GM23338 (cell line): ENCODE measurements at regions not wholly inside any gene's neighbourhood (a gene's known extent, or its start where the extent isn't known, plus 50 kb on each side); places are given as distances from the start of the nearest gene placed in this dataset.

ENCODE experiments used
- CREB1 ChIP-seq: fragments of 250-450 bp; sonication (Bioruptor Pico); IDR thresholded peaks from 2 replicates; pipeline ENCODE4 v1.5.0; 2020; ENCODE audit warnings: low read depth, mild to moderate bottlenecking, moderate library complexity
- EZH2 ChIP-seq: fragments of 200-600 bp; sonication (generic); IDR thresholded peaks from one replicate; pipeline ENCODE4 v1.8.0; 2017; ENCODE audit warnings: antibody characterized with exemption, mild to moderate bottlenecking, low read depth; ENCODE audit not compliant: unreplicated experiment
- EZH2phosphoT487 ChIP-seq: fragments of 200-600 bp; sonication (generic); IDR thresholded peaks from one replicate; pipeline ENCODE4 v1.8.1; 2018; ENCODE audit warnings: antibody characterized with exemption; ENCODE audit not compliant: unreplicated experiment
- JUNB ChIP-seq: IDR thresholded peaks from one replicate; pipeline ENCODE4 v1.6.1; 2016; ENCODE audit warnings: antibody characterized with exemption; ENCODE audit not compliant: unreplicated experiment
- POLR2AphosphoS5 ChIP-seq: IDR thresholded peaks from 2 replicates; pipeline ENCODE4 v1.6.1; 2016; ENCODE audit warnings: antibody characterized with exemption, low read depth
- STAT1 ChIP-seq: IDR thresholded peaks from one replicate; pipeline ENCODE4 v1.6.1; 2016; ENCODE audit warnings: antibody characterized with exemption; ENCODE audit not compliant: unreplicated experiment
- ZNF331 ChIP-seq: fragments of 250-450 bp; sonication (Bioruptor Pico); IDR thresholded peaks from 2 replicates; pipeline ENCODE4 v1.5.0; 2020; ENCODE audit warnings: low read depth, mild to moderate bottlenecking, moderate library complexity
- TF ChIP-seq, protein P1 (sequence below), 2 experiments: fragments of 200-600 bp in 1 of 2; sonication (generic) in 1 of 2; conservative IDR thresholded peaks; 2 replicates each; pipeline versions ENCODE4 v1.5.1 to v1.6.1; 2016 to 2017; ENCODE audit warnings: antibody characterized with exemption in 2 of 2, low read depth in 2 of 2, mild to moderate bottlenecking in 2 of 2, moderate library complexity in 1 of 2
- TF ChIP-seq, protein P2 (sequence below): fragments of 250-450 bp; sonication (Bioruptor Pico); IDR thresholded peaks from 2 replicates; pipeline ENCODE4 v1.5.0; 2020; ENCODE audit warnings: mild to moderate bottlenecking, moderate library complexity
- TF ChIP-seq, protein P3 (sequence below): IDR thresholded peaks from one replicate; pipeline ENCODE4 v1.6.1; 2018; ENCODE audit warnings: antibody characterized with exemption; ENCODE audit not compliant: unreplicated experiment

DNA sequence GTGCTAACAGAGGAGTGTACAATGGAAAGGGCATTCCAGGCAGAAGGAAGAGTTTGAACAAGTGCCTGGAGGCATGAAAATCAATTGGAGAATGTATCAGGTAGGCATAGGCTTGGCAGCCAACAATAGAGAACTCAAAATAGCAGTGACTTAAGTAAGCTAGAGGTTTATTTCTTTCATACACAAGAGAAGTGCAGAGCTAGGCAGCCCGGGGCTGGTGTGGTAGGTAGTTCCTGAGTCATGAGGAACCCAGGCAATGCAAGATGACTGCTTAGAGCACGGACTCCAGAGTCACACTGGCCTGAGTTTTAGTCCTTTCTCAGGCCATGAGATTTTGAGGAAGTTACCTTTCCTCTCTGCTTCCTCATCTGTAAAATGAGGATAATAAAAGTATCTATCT is 74.8 kb upstream of the LRRN2 start:
- TF ChIP-seq POLR2AphosphoS5: no peak
- TF ChIP-seq, protein P1, sequence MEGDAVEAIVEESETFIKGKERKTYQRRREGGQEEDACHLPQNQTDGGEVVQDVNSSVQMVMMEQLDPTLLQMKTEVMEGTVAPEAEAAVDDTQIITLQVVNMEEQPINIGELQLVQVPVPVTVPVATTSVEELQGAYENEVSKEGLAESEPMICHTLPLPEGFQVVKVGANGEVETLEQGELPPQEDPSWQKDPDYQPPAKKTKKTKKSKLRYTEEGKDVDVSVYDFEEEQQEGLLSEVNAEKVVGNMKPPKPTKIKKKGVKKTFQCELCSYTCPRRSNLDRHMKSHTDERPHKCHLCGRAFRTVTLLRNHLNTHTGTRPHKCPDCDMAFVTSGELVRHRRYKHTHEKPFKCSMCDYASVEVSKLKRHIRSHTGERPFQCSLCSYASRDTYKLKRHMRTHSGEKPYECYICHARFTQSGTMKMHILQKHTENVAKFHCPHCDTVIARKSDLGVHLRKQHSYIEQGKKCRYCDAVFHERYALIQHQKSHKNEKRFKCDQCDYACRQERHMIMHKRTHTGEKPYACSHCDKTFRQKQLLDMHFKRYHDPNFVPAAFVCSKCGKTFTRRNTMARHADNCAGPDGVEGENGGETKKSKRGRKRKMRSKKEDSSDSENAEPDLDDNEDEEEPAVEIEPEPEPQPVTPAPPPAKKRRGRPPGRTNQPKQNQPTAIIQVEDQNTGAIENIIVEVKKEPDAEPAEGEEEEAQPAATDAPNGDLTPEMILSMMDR (conservative IDR thresholded peaks at IDR 0.05; ENCODE audit: low read depth in 2 of 2): no peak
- TF ChIP-seq EZH2: no peak
- TF ChIP-seq, protein P2, sequence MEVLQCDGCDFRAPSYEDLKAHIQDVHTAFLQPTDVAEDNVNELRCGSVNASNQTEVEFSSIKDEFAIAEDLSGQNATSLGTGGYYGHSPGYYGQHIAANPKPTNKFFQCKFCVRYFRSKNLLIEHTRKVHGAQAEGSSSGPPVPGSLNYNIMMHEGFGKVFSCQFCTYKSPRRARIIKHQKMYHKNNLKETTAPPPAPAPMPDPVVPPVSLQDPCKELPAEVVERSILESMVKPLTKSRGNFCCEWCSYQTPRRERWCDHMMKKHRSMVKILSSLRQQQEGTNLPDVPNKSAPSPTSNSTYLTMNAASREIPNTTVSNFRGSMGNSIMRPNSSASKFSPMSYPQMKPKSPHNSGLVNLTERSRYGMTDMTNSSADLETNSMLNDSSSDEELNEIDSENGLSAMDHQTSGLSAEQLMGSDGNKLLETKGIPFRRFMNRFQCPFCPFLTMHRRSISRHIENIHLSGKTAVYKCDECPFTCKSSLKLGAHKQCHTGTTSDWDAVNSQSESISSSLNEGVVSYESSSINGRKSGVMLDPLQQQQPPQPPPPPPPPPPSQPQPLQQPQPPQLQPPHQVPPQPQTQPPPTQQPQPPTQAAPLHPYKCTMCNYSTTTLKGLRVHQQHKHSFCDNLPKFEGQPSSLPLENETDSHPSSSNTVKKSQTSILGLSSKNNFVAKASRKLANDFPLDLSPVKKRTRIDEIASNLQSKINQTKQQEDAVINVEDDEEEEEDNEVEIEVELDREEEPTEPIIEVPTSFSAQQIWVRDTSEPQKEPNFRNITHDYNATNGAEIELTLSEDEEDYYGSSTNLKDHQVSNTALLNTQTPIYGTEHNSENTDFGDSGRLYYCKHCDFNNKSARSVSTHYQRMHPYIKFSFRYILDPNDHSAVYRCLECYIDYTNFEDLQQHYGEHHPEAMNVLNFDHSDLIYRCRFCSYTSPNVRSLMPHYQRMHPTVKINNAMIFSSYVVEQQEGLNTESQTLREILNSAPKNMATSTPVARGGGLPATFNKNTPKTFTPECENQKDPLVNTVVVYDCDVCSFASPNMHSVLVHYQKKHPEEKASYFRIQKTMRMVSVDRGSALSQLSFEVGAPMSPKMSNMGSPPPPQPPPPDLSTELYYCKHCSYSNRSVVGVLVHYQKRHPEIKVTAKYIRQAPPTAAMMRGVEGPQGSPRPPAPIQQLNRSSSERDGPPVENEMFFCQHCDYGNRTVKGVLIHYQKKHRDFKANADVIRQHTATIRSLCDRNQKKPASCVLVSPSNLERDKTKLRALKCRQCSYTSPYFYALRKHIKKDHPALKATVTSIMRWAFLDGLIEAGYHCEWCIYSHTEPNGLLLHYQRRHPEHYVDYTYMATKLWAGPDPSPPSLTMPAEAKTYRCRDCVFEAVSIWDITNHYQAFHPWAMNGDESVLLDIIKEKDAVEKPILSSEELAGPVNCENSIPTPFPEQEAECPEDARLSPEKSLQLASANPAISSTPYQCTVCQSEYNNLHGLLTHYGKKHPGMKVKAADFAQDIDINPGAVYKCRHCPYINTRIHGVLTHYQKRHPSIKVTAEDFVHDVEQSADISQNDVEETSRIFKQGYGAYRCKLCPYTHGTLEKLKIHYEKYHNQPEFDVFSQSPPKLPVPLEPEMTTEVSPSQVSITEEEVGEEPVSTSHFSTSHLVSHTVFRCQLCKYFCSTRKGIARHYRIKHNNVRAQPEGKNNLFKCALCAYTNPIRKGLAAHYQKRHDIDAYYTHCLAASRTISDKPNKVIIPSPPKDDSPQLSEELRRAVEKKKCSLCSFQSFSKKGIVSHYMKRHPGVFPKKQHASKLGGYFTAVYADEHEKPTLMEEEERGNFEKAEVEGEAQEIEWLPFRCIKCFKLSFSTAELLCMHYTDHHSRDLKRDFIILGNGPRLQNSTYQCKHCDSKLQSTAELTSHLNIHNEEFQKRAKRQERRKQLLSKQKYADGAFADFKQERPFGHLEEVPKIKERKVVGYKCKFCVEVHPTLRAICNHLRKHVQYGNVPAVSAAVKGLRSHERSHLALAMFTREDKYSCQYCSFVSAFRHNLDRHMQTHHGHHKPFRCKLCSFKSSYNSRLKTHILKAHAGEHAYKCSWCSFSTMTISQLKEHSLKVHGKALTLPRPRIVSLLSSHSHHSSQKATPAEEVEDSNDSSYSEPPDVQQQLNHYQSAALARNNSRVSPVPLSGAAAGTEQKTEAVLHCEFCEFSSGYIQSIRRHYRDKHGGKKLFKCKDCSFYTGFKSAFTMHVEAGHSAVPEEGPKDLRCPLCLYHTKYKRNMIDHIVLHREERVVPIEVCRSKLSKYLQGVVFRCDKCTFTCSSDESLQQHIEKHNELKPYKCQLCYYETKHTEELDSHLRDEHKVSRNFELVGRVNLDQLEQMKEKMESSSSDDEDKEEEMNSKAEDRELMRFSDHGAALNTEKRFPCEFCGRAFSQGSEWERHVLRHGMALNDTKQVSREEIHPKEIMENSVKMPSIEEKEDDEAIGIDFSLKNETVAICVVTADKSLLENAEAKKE (CRISPR knock-in tag): no peak
- TF ChIP-seq, protein P3, sequence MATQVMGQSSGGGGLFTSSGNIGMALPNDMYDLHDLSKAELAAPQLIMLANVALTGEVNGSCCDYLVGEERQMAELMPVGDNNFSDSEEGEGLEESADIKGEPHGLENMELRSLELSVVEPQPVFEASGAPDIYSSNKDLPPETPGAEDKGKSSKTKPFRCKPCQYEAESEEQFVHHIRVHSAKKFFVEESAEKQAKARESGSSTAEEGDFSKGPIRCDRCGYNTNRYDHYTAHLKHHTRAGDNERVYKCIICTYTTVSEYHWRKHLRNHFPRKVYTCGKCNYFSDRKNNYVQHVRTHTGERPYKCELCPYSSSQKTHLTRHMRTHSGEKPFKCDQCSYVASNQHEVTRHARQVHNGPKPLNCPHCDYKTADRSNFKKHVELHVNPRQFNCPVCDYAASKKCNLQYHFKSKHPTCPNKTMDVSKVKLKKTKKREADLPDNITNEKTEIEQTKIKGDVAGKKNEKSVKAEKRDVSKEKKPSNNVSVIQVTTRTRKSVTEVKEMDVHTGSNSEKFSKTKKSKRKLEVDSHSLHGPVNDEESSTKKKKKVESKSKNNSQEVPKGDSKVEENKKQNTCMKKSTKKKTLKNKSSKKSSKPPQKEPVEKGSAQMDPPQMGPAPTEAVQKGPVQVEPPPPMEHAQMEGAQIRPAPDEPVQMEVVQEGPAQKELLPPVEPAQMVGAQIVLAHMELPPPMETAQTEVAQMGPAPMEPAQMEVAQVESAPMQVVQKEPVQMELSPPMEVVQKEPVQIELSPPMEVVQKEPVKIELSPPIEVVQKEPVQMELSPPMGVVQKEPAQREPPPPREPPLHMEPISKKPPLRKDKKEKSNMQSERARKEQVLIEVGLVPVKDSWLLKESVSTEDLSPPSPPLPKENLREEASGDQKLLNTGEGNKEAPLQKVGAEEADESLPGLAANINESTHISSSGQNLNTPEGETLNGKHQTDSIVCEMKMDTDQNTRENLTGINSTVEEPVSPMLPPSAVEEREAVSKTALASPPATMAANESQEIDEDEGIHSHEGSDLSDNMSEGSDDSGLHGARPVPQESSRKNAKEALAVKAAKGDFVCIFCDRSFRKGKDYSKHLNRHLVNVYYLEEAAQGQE: no peak
- no peak for TF ChIP-seq JUNB
- no peak for TF ChIP-seq EZH2phosphoT487
- TF ChIP-seq STAT1: no peak
- TF ChIP-seq ZNF331: no peak
- no peak for TF ChIP-seq CREB1
